GM18907 (cell line): ENCODE measurements at regions not wholly inside any gene's neighbourhood (a gene's known extent, or its start where the extent isn't known, plus 50 kb on each side); places are given as distances from the start of the nearest gene placed in this dataset.

Source experiments
- ATAC-seq: cut with Tn5 transposase; IDR thresholded peaks from one replicate; pipeline ENCODE4 v1.9.1; 2021; ENCODE audit warnings: mild to moderate bottlenecking, moderate library complexity; ENCODE audit not compliant: unreplicated experiment

DNA sequence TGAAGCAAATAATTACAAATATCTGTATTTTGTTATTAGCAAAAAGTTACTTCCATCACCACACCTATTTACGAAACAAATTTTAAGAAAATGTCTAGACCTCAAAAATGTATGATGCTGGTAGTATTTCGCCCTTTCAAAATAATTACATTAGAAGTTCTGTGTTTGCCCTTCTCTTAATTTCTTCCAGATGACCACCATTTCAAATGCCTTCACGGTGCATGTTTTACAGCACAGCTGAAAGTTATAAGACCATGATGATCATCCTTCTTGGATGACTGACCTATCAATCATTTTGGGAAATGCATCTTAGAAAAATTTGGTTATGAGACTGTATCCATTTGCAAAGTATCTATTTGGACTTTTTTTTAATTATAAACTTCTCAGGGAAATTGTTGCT is 390.8 kb downstream of the SLITRK6 start:
- ATAC-seq, result no peak

DNA sequence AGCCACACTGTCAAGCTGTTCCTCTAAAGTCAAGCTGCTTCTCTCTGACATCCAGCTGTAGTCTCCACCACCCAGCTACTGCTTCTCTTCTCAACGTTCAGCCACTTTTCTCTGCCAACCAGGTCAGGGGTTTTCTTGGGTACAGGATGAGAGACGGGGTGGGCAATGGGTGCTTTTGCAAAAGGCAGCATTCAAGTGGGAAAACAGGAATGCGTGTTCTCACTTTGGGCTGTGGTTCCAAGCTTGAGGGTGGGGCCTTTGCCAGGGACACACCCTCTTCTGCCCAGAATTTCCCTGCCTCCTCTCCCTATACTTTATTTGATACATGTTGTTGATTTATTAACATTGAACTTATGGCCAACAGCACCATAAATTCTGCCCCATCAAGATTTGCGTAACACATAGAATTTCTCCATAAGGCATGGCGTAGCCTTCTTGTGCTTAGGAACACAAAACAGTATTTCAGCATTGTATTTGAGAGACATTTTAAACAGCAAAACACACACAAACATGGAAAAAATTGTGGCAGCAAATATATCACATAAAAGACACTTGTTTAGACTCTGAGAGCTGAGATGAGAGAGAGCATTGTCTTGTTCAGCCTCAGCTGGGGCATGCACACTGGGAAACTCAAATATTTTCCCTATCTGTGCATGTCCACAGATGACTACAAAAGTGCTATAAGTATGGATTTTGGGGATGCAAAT is 392.8 kb downstream of the SLITRK6 start:
- no peak for ATAC-seq

DNA sequence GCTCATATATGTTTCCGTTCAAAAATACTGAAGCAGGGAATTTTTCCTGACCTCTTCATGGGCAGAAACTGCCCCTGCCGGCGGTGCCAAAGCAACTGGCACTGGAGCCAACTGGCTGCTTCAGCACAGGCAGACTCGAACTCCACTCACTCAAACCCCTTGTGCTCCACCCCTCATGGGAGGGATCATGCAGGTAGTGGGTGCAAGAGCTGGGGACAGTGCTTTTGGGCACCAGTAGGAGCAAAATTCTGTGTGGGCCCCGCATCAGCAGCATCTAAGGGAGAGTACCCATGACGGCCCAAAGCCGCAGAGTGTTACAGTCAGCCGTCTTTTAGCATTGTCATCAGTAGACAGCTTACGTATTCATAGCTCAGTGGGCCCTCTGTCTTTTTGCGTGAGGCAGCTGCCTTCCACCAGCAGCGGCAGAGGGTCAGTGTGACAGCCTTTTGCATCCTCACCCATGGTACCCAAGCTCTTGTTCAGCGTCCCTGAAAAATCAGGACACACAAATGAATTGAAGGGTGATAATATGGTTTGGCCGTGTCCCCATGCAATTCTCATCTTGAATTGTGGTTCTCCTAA is 393.8 kb downstream of the SLITRK6 start:
- ATAC-seq, result no peak

DNA sequence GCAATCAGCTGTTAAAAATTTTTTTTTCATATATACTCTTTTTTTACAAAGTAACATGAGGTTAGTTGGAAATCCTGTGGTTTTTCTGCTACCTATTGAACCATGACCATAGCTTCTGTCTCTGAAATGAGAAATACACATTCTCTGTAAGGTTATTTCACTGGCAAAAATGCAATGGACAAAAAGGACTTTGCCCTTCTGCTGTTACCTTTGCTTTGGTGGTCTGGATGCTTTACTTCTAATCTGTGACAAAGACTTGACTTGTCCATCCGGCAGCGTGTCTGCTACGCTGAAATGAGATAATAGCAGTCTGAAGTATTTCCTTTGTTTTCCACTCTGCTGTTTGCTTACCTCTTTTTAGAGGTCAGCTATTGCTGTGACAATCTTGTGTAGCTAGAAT is 412.8 kb downstream of the SLITRK6 start:
- no peak for ATAC-seq

DNA sequence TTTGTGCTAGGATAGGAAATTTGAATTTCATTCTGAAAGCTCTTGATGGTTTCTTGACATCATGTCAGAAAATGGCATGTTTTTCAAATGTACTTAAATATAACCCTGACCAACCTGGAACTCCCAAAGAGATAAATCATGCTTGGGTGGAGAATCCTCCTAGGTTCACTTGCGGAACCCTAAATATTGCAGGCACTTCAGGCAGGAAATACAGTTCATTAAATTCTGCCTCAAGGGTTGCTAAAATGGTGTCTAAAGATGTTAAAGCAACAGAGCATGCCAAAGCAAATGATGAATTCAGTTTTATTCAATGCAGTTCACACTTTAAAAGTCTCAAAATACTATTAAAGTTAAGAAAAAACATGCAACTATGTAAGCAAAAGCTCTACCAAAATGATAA is 415.9 kb downstream of the SLITRK6 start:
- ATAC-seq, result no peak

DNA sequence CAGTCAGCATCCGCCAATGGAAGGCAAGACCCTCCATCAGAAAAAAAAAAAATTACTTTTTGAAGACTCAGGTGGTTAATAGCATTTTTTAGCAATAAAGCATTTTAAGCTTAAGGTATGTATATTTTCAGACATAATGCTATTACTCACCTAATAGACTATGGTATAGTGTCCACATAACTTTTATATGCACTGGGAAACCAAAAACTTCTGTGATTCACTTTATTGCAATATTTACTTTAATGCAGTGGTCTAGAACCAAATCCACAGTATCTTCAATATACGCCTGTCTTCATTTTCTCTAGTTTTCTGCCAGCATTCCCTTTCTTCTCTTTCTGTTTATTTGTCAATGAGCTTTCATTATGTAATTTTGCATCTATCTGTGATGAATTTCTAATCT is 418.1 kb downstream of the SLITRK6 start:
- no peak for ATAC-seq

DNA sequence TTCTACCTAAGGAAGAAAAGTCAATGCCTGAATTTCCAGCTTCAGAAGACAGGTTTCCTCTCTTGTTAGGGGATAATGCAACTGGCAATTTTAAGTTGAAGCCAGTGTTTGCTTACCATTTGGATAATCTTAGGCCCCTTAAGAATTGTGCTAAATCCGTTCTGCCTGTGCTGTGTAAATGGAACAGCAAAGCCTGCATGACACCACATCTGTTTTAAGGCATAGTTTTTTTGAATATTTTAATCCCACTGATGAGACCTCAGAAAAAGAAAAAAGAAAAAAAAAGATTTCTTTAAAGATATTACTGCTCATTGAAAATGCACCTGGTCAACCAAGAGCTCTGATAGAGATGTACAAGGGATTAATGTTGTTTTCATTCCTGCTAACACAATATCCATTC is 419.2 kb downstream of the SLITRK6 start:
- no peak for ATAC-seq

DNA sequence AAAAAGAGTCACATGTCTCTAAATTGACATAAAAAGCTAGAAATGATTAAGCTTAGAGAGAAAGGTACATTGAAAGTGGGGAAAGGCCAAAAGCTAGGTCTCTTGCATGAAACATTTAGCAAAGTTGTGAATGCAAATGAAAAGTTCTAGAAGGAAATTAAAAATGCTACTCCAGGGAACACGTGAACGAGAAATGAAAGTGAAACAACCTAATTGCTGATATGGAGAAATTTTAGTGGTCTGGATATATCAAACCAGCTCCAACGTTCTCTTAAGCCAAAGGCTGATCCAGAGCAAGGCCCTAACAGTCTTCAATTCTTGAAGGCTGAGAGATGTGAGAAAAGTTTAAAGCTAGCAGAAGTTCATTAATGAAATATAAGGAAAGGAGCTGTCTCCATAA is 419.8 kb downstream of the SLITRK6 start:
- ATAC-seq, result no peak

DNA sequence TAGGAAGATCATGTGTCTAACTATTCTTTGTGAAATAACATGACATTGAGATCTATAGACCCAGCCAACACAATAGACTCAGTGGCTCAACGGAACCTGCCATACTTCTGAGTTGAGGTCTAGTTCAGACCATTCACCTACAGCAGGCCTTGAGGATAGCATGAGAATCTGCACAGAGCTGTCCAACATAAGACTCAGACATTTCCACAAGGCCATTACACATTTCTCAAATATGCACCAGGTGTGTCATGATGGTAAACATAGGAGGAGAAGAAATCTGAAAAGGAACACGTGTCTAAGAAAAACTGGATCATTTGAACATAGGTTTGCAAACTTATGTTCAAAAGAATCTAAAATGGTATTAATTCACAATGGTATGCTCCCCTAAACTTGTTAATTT is 421.4 kb downstream of the SLITRK6 start:
- no peak for ATAC-seq

DNA sequence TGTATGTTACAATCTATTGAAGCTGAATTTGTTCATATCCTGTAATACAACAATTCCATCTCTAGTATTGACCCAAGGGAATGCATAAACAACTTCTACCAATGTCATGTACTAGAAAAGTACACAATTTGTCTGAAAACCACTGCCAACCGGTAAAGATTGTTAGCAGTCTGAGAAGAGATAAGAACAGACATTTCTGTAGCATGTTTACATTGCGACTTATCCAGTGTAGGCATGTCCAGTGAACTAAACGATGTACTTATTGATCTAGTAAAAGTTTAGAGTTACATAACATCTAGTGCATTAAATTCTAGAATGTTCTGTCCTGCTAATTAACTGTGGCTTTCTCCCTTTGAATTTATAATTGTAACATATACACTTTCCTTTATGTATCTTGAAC is 425.9 kb downstream of the SLITRK6 start:
- no peak for ATAC-seq

DNA sequence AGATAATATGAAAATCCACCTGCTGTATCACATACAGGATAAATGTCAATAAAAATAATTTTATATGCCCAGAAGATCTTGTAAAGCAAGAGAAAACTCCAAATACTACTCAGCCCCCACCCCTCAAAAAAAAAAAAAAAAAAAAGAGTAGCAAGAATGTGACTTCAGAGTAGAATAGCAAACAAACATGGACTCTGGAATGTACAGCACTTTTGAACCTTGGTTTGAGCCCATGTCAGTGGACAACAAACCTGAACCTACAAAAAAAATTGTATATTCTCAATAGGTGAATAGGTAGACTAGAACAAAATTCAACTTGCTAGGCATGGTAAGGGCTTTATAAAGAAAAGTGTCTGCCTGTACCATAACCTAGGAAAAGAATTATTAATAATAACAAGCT is 428.0 kb downstream of the SLITRK6 start:
- ATAC-seq, result no peak

DNA sequence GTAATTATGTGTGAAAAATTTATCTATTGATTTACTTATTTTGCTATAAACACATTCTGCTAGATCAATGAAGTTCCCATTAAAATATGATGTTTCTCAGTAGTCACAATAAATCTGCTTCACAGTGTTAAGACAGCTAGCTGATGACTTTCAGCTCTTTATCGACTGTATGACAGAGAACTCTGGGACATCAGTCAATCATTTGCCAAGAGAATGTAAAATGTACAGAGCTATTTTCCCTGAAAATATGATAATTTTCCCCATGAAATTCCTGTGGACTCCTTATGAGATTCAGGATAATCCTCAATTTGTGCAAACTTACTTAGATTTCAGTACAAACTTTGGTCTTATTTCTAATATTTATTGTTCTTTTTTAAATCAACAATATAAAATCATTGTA is 430.5 kb downstream of the SLITRK6 start:
- no peak for ATAC-seq

DNA sequence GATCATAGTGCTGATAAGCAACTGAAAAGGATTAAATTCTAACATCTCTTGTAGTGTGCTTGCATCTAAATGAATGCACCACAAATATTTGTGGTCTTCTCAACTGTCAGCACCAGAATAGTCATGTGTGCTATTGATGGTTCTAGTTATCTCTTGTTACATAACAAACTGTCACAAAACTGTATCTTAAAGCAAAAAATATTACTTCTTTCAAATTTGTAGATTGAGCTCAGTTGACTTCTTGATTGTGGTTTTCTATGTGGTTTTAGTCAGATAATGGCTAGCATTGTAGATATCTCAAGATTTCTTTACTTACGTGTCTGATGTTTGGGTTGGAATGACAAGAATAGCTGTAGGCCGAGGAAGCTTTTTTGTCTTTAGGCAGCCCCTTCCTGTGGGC is 431.3 kb downstream of the SLITRK6 start:
- ATAC-seq, result no peak

DNA sequence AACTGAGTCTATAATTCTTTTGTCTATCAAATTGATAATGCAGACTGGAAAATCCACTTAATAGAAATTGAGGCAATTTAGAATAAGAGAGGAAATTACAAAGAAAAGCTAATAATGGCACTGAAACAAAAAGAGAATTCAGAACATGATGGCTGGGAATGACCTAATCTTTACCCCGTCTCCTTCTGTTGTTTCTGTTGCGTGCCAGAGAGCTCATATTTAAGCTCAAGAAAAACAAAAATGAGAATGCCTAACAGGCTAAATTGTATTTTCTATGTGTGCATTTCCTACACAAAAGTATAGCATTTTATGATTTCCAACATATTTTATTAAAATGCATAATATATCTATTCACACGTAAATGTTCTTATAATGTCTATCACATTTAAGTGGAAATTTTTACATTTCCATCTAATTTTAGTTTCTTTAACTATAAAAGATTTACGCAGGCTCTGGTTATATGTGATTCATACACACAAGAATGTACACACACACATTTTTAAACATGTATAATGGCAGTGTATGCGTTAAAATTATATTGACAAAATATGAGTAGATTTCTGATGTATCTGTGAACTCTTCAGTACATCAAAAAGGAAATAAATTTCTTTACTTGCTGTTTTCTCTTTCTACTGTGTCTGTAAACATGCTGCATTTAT is 432.3 kb downstream of the SLITRK6 start:
- ATAC-seq, result no peak

DNA sequence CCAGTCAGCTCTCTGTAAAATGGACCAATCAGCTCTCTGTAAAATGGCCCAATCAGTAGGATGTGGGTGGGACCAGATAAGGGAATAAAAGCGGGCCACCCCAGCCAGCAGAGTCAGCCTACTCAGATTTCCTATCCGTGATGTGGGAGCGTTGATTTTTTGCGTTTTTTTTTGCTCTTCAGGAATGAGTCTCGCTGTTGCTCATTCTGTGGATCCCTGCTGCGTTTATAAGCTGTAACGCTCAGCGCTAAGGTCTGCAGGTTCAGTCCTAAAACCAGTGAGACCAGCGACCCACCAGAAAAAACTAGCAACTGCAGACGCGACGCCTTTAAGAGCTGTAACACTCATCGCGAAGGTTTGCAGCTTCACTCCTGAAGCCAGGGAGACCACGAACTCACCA is 435.7 kb downstream of the SLITRK6 start:
- ATAC-seq, result no peak

DNA sequence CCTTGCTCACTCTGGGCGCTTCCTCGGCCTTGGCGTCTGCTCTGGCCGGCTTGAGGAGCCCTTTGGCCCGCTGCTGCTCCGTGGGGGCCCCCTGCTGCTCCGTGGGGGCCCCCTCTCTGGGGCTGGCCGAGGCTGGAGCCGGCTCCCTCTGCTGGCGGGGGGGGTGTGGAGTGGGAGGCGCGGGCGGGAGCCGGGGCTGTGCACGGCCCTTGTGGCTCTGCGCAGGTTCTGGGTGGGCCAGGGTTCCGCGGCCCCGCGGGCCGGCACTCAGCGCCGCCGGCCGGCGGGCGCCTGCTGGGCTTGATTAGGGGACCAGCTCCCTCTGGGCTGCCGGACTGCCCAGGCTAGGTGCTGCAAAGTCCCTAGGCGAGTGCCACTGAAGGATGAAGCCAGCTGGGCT is 436.2 kb downstream of the SLITRK6 start:
- no peak for ATAC-seq

DNA sequence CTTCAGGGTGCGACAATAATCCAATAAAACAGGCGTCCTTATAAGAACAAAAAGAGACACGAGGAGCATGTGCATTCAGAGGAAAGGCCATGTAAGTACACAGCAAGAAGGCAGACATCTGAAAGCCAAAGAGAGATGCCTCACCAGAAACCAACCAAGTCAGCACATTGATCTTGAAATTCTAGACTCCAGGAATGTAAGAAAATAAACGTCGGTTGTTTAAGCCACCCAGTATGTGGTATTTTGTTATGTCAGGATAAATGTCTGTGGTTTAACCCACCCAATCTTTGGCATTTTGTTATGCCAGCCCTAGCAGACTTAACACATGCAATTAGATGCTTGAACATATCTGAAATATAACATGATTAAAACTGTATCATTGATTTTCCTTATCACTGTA is 452.0 kb downstream of the SLITRK6 start:
- no peak for ATAC-seq

DNA sequence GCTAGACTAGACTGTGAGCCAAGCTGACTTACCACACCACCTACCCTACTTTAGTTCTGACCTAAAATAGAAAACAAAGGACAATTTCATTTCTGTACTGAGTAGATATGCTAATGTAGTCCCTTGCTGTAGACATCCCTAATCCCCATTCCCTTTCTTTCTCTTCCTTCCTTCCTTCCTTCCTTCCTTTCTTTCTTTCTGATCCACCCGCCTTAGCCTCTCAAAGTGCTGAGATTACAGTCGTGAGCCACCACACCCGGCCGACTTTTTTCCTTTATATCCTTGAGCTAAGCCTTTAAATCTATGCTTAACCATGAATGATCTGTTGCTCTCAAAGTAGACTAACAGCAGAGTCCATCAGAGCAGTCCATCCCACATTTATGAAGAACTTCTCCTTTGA is 465.0 kb downstream of the SLITRK6 start:
- no peak for ATAC-seq

DNA sequence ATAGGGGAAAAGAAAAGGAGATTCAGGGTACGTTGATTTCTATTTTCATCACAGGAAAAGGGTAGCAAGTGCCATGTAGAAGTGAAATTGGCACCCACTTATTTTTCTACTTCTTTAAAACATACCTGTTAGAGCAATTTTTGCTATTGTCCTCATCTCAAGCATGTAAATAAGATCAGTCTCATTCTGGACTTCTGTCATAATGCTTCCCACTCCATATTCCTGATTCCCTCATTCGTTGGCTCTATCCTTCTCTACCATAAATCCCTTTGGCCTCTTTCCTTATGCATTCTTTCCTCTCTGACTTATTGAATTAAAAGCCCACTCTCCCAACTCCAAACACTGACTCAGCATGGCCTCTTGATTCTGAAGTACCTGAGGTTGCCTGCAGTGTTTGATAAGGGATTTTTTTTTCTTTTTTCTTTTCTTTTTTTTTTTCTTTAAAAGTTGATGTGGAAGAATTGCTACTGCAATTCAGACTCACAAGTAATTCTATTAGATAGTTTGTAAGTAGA is 465.7 kb downstream of the SLITRK6 start:
- no peak for ATAC-seq

DNA sequence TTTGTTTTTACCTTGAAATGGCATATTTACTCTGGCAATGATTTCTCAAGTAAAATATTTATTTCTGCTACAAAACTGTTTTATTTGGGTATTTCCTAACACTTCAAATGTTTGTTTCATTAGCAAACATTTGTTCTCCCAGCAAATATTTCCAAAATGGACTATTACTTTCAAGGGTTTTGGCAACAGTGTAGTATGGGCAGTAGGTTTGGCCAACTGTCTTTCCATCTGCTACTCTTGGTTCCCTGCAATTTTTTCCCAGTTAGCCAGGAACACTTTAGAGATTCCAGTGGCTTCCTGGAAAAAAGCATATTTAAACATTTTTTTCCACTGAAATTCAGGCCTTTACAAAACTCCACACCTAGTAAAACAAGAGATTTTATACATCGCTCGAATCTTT is 466.6 kb downstream of the SLITRK6 start:
- ATAC-seq, result no peak

DNA sequence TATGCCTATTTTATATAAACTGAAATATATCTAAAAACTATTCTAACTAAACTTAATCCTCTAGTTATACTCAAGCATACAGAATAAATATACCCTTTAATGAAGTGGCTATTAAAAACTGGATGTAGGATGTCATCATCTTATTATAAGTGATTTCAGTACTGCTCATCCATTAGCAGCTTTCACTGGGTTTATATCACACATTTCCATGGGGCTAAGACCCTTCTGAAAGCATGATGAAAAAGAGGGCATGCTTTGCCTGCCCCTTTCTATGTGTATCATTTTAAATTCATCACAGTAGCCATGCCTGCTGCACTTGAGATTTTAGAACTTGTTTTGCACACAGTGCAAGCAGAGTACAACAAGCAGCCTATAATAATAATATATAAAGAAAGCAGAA is 477.5 kb downstream of the SLITRK6 start:
- ATAC-seq, result no peak

DNA sequence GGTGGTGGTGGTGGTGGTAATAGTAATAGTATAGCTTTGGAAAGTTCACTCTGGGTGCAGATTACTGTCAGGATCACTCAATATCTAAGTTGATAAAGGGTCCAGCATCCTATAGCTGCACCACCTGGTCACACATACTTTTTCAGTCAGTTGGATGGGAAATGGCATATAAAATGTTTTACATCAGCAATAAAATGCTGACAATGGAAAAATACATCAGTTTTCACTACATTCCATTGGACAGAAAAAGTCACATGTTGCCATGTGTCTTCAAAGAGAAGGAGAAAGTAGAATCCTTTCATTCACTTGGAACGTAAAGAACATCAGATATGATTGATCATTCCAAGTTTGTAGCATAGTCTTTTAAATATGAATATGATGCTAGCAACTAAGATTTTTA is 481.4 kb downstream of the SLITRK6 start:
- no peak for ATAC-seq
